Endothelial cell of umbilical vein (primary cell): ENCODE measurements at regions not wholly inside any gene's neighbourhood (a gene's known extent, or its start where the extent isn't known, plus 50 kb on each side); places are given as distances from the start of the nearest gene placed in this dataset.

ENCODE experiments used
- BruUV-seq: library from RNA; stranded (reverse); fragments of 400-500 nt; replicated peaks from 2 replicates; lab custom pipeline; 2021; lab: Mats Ljungman, UMichigan
- CTCF ChIA-PET: fragments of 300-600, 350-600 bp; sonication (Branson Sonifier 250); formaldehyde crosslinking; loops from one replicate; lab custom pipeline; 2021; ENCODE audit warnings: antibody characterized with exemption, inconsistent platforms; lab: Charles Lee
- POLR2A ChIA-PET: fragments of 300-600, 350-600 bp; sonication (Branson Sonifier 250); formaldehyde crosslinking; loops from one replicate; lab custom pipeline; 2021; ENCODE audit warnings: antibody characterized with exemption, inconsistent platforms; lab: Charles Lee
- DNase-seq: peaks from one replicate; pipeline ENCODE4 v3.0.0-alpha.2; 2011; ENCODE audit warnings: low read depth, low spot score
- FAIRE-seq: peaks from 2 replicates; lab custom pipeline; 2011; peaks lifted over from hg19 to GRCh38; lab: Jason Lieb, UNC
- H2AFZ ChIP-seq: 2 replicates; pipeline ENCODE4 v1.6.0; 2012; ENCODE audit warnings: low read depth, low read length, control low read depth, inconsistent platforms
- H3K27ac ChIP-seq: 2 replicates; pipeline ENCODE4 v1.5.1; 2011; ENCODE audit warnings: low read depth, mild to moderate bottlenecking, control low read depth, low read length, moderate library complexity; ENCODE audit not compliant: insufficient read depth
- H3K27me3 ChIP-seq, 2 experiments: 2 replicates each; pipeline versions ENCODE4 v1.6.0 to v1.6.1; 2011; ENCODE audit warnings: low read length in 2 of 2, mixed read lengths in 1 of 2; ENCODE audit not compliant: control insufficient read depth in 2 of 2, insufficient read depth in 2 of 2
- H3K36me3 ChIP-seq, 2 experiments: 2 replicates in 1 of 2; 3 replicates in 1 of 2; pipeline ENCODE4 v1.5.1; 2011; ENCODE audit warnings: low read length in 2 of 2, mild to moderate bottlenecking in 1 of 2, moderate library complexity in 1 of 2; ENCODE audit not compliant: control insufficient read depth in 2 of 2, insufficient read depth in 2 of 2; ENCODE audit errors: extremely low read depth in 1 of 2
- H3K4me1 ChIP-seq: 3 replicates; pipeline ENCODE4 v1.5.1; 2011; ENCODE audit warnings: mild to moderate bottlenecking, low read length; ENCODE audit not compliant: control insufficient read depth, insufficient read depth; ENCODE audit errors: extremely low read depth
- H3K4me2 ChIP-seq: 2 replicates; pipeline ENCODE4 v1.6.1; 2011; ENCODE audit warnings: low read length, control low read depth, mixed read lengths; ENCODE audit not compliant: insufficient read depth
- H3K4me3 ChIP-seq, 3 experiments: fragments of 200-600 bp in 1 of 3; sonication (generic), shearing (Covaris generic) in 1 of 3; replicated peaks in 1 of 3; 2 replicates each; pipeline ENCODE4 v1.5.1; 2011 to 2016; ENCODE audit warnings: control low read depth in 3 of 3, low read length in 3 of 3, mild to moderate bottlenecking in 2 of 3, inconsistent platforms in 1 of 3, low read depth in 1 of 3, moderate library complexity in 1 of 3; ENCODE audit not compliant: insufficient read depth in 1 of 3
- H3K79me2 ChIP-seq: 2 replicates; pipeline ENCODE4 v1.6.0; 2012; ENCODE audit warnings: low read length, inconsistent platforms; ENCODE audit not compliant: control insufficient read depth, insufficient read depth
- H3K9ac ChIP-seq: replicated peaks from 2 replicates; pipeline ENCODE3; 2011; ENCODE audit warnings: low read length, control low read depth; ENCODE audit not compliant: insufficient read depth; ENCODE audit errors: extremely low read depth
- H3K9me1 ChIP-seq: replicated peaks from 3 replicates; pipeline ENCODE4 v1.6.0; 2011; ENCODE audit warnings: mild to moderate bottlenecking, low read length; ENCODE audit not compliant: control insufficient read depth, insufficient read depth; ENCODE audit errors: extremely low read depth
- H3K9me3 ChIP-seq: replicated peaks from 2 replicates; pipeline ENCODE4 v1.5.1; 2012; ENCODE audit warnings: low read length, inconsistent platforms; ENCODE audit not compliant: control insufficient read depth, insufficient read depth
- H4K20me1 ChIP-seq: replicated peaks from 2 replicates; pipeline ENCODE3; 2011; ENCODE audit warnings: mild to moderate bottlenecking, low read length; ENCODE audit not compliant: control insufficient read depth, insufficient read depth; ENCODE audit errors: extremely low read depth
- CTCF ChIP-seq, 2 donors: IDR thresholded peaks; 1 replicate in 1 of 2; 2 replicates in 1 of 2; pipeline ENCODE4 v1.5.1; 2011; ENCODE audit warnings: low read length in 2 of 2, mild to moderate bottlenecking in 2 of 2, moderate library complexity in 2 of 2, control low read depth in 1 of 2, inconsistent platforms in 1 of 2, low read depth in 1 of 2; ENCODE audit not compliant: insufficient read depth in 1 of 2; ENCODE audit errors: extremely low read depth in 1 of 2
- EZH2 ChIP-seq: IDR thresholded peaks from 2 replicates; pipeline ENCODE4 v1.6.1; 2012; ENCODE audit warnings: borderline replicate concordance, low read depth, mild to moderate bottlenecking, moderate library complexity, low read length, inconsistent platforms; ENCODE audit not compliant: severe bottlenecking
- FOS ChIP-seq: IDR thresholded peaks from 2 replicates; pipeline ENCODE4 v1.6.1; 2011; ENCODE audit warnings: mild to moderate bottlenecking, low read length, moderate library complexity, borderline replicate concordance; ENCODE audit not compliant: insufficient read depth
- GATA2 ChIP-seq: IDR thresholded peaks from 2 replicates; pipeline ENCODE4 v1.7.0; 2011; ENCODE audit warnings: low read depth, mild to moderate bottlenecking, moderate library complexity, mixed read lengths, low read length; ENCODE audit not compliant: insufficient read length, insufficient read depth
- JUN ChIP-seq: IDR thresholded peaks from 2 replicates; pipeline ENCODE4 v1.6.1; 2011; ENCODE audit warnings: borderline replicate concordance, low read depth; ENCODE audit not compliant: insufficient read length, insufficient read depth
- MAX ChIP-seq: IDR thresholded peaks from 2 replicates; pipeline ENCODE4 v1.6.1; 2011; ENCODE audit not compliant: insufficient read depth, insufficient read length
- MYC ChIP-seq: IDR thresholded peaks from one replicate; pipeline ENCODE4 v1.6.1; 2011; ENCODE audit warnings: mild to moderate bottlenecking, low read depth, low read length
- POLR2A ChIP-seq: IDR thresholded peaks from 2 replicates; pipeline ENCODE4 v1.6.1; 2012; ENCODE audit warnings: low read depth, mild to moderate bottlenecking, control low read depth, low read length
- POLR2AphosphoS5 ChIP-seq: IDR thresholded peaks from 2 replicates; pipeline ENCODE4 v1.6.1; 2012; ENCODE audit warnings: low read depth, mild to moderate bottlenecking, control low read depth, low read length, moderate library complexity; ENCODE audit not compliant: insufficient read depth
- dilution Hi-C: fragments of 300-500 bp; cut with MboI; formaldehyde crosslinking; loops from one replicate; pipeline ENCODE4 v1.15.0; 2019; ENCODE audit warnings: low sequenced_read_pairs; ENCODE audit not compliant: extremely low pct_ligation_motif_present
- intact Hi-C: fragments of 100-400 bp; cut with micrococcal nuclease; formaldehyde crosslinking; loops from one replicate; pipeline ENCODE4 v1.10.0; 2022

GRCh38 chr16:66023481-66023880 is 343.0 kb upstream of the CDH5 start:
- dilution Hi-C loops = no loop called here
- Histone ChIP-seq H3K9me1 (no peaks in the 10 kb centered on the region), H2AFZ (no peak overlapping the region), H3K4me3 (no peak overlapping the region), H3K27me3 (no peaks in the 10 kb centered on the region), H3K9ac (no peak overlapping the region), H3K79me2 (no peaks in the 10 kb centered on the region), H4K20me1 (no peaks in the 10 kb centered on the region), H3K36me3 (no peaks in the 10 kb centered on the region), H3K27ac (no peak overlapping the region), H3K9me3 (no peaks in the 10 kb centered on the region), H3K4me1 (no peaks in the 10 kb centered on the region), H3K4me2 (no peak overlapping the region)
- POLR2A ChIA-PET = no interaction called here
- intact Hi-C loops = no loop called here
- BruUV-seq = no TSS peak
- FAIRE-seq (no peak), DNase-seq (no peak)
- TF ChIP-seq FOS = no peak
- TF ChIP-seq JUN = no peak
- no peak for TF ChIP-seq POLR2A
- TF ChIP-seq POLR2AphosphoS5 = no peak
- no peak for TF ChIP-seq MYC
- TF ChIP-seq MAX = no peak
- TF ChIP-seq EZH2 = no peak
- TF ChIP-seq CTCF (IDR thresholded peaks at IDR 0.05; ENCODE audit: extremely low read depth in 1 of 2, insufficient read depth in 1 of 2, low read depth in 1 of 2, low read length in 2 of 2) = no peak
- no peak for TF ChIP-seq GATA2
- CTCF ChIA-PET = no interaction called here
